Activated CD8-positive, alpha-beta memory T cell treated with anti-CD3 and anti-CD28 coated beads, Interleukin-2, amount 50 U/mL, for 4 hours (primary cell): ENCODE measurements at regions not wholly inside any gene's neighbourhood (a gene's known extent, or its start where the extent isn't known, plus 50 kb on each side); places are given as distances from the start of the nearest gene placed in this dataset.
A peak's percentile ranks its signal among the peaks of the same experiment; 100 is the strongest.
"Not testable (repeated sequence)": the region's sequence is repeated elsewhere in the genome, so short reads cannot be mapped to it uniquely, and the experiment has no call there.

Experiments
- DNase-seq: peaks from one replicate; pipeline ENCODE4 v3.0.0-alpha.2; 2020

DNA sequence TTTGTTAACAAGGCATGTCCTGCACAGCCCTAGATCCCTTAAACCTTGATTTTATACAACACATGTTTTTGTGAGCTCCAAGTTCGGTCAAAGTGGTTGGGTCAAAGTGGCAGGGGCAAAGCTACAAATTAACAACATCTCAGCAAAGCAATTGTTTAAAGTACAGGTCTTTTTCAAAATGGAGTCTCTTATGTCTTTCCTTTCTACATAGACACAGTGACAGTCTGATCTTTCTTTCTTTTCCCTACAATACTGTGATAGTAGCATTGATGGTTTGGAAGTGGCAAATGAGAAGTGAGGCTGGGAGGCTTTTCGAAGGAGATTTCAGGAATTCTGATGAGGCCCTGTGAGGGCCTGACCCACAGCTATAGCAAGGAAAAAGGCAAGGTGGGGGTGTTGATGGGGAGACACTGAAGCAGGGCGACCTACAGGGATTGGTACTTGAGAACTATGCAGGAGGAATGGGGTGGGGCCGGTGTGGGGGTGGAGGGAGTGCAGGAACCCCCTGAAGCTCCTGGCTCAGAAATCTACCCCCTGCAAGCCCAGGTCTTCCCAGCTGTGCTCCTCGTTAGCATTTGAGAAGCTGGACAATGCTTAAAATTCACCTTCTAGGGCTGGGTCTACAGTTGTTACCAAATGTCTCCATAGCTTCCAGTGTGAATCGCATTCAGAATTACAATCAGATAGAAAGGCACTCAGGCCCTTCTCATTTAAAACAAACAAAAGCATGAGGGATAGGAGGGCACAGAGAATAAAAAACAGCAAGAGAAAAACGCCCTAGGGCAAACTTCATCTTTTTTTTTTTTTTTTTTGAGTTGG, 102.6 kb upstream of the PPM1J start:
- no peak for DNase-seq

DNA sequence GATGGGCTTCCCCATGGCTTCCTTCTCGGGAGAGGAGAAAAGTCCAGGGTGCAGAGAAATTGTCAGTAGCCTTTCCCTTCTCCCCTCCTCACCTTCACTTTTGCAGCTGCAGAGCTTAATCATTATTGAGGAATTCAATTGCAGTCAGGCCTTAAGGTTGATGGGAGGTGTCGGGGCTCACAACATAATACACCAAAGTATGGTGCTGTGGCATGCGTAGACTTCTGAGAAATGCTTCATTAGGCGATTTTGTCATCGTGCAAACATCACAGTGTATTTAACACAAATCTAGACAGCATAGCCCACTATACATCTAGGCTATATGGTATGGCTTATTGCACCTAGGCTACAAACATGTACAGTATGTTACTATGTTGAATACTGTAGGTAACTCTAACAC, 100.2 kb upstream of the PPM1J start:
- no peak for DNase-seq

DNA sequence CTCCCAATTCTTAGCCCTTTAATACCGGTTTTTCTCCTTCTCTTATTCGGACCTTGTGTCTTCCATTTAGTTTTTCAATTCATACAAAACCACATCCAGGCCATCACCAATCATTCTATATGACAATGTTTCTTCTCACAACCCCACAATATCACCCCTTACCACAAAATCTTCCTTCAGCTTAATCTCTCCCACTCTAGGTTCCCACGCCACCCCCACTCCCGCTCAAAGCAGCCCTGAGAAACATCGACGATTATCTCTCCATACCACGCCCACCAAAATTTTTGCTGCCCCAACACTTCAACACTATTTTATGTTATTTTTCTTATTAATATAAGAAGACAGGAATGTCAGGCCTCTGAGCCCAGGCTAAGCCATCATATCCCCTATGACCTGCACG, 99.5 kb upstream of the PPM1J start:
- DNase-seq, result not testable (repeated sequence)

DNA sequence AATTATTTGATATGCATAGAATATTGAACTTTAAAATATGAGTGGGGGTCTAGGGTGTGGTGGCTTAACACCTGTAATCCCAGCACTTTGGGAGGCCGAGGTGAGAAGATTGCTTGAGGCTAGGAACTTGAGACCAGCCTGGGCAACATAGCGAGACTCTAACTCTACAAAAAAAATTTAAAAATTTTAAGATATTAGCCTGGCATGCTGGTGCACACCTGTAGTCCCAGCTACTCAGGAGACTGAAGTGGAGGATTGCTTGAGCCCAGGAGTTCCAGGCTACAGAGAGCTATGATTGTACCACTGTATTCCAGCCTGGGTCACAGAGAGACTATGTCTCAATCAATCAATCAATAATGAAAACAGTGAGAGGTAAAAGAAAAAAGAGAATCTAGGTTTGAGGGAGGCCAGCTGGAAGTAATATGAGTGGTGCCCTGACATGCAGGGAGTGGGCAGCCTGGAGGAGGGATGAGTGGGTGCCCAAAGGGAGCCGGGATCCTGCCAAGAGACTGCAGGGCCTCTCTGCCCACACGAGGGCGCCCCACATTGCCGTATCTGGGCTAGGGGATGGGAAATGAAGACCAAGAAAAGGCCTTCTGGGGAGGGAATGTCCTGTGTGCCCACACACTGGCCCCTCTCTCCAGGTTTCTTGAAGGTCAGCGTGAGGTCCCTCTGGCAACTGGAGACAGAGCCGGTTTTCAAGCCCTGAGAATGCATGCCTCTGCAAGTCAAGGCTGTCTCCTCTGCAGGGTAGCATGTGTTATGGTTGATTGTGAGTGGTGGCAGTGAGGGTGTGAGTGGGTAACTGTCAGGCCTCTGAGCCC, 93.9 kb upstream of the PPM1J start:
- DNase-seq, result peak; percentile 56

DNA sequence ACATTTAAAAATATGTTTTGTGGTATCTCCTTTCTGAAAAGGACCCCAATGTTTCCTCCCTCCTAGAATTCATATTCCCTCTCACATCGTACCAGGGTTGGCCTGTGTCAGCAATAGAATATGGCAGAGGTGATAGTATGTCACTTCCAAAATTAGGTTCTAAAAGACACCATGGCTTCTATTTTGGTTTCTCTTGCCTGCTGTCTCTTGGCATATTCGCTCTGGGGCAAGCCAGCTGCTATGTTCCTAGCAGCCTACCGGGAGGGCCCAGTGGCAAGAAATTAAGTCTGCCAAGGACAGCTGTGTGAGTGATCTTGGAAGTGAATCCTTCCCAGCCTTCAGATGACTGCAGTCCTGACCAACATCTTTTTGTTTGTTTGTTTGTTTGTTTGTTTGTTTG, 92.9 kb upstream of the PPM1J start:
- no peak for DNase-seq

DNA sequence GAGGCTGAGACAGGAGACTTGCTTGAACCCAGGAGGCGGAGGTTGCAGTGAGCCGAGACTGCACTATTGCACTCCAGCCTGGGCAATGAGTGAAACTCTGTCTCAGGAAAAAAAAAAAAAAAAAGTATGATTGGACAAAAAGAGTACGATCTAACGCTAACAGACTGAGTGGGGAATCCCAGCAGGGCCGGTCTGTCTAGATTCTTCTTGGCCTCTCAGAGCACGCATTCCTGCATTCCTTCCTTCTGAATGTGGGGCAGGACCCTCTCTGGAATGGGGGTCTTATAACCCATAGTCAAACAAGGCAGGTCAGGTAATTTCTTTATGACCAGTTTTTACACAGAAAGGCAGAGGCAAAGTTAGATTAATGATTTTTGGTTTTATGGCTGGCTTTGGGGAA, 92.0 kb upstream of the PPM1J start:
- DNase-seq, result no peak

DNA sequence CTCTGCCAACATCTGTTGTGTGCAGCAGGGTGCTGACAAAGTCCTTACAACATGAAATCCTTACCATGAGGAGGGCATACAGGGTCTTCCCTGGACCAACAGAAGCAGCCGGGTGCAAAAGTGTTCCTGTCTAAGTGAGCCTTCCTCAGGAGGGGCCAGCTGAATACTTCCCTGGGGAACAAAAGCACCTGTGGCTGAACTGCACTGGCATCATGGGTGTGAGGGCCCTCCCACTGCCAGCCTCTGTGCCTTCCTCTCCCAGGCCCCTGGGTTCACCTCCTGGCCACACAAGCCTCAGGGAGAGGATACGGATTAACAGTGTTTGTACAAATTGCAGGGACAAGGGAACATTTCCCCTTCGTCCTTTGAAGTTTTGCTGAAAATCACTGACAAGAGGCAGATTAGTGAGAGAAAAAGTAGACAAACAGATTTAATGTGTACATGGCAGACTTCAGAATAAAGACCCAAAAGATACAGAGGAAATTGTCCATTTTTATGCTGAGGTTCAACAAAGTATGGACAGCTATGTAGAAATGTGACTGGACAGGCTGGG, 91.0 kb upstream of the PPM1J start:
- DNase-seq, result no peak

DNA sequence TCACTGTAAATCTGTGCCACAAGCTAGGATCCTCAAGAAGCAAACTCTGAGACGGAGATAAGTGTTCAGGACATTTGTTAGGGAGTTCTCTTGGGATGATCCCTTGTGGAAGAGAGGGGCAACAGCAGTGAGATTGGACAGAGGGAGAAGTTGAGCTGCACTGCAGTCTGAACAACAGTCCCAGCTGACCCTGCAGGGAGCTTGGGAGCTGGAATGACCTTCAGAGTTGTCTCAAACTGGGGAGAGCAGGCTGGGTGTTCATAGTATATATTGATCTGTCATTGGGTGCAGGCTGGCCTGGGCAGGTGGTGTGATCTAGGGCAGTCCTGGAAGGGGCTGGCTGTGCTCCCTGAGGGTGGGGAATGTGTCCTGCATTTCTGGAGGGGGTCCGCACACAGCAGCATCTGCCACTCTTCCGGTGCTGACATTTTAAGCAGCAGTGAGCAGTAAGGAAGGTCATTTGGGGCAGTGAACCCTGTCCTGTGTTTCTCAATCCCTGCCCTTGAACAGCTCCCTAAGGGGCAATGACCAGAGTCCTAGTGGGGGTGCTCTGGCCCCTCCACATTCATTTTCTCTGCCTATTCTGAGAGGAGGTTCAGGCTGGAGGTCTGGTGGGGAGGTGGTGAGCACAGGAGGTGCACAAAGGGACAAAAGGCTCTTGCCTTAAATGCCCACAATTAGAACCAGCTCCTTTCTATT, 90.2 kb upstream of the PPM1J start:
- DNase-seq, result no peak

DNA sequence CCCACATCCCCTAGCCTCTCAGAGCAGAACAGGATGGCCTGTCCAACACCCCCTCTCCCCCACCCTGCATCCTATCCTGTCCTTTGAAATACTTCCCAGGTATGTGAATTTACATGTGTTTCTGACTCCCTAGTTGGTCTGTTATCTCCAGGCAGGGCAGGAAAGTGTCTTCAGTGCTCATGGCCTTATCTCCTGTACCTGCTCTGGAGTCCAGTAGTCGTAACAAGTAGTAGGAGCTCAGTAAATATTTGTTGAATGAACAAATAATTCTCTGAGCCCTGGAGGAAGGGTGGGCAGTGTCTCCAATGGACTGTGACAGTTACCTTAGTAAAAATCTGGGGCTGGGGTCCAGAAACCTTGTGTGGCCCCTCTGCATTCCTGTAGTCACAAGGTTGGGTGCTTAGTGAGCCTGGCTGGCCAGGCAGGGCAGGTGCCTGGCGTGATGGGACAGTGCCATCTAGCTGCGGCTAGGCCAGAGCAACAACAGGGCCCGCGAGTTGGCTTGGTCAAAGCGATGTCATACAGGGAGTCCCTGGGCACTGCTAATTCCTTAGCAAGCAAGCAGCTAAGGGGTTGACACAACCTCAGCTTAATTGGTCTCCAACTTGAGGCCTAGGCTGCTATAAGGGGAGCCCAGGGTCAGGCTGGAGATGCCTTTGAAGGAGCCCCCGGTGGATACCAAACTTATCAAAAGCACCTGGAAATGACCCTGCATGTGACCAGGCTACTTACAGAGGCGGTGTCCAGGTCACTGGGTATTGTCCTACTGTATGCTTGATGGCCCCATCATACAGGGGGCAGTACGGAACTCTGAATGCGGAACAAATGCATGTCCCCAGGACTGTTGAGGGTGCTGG, 89.0 kb upstream of the PPM1J start:
- DNase-seq, result peak; percentile 31

DNA sequence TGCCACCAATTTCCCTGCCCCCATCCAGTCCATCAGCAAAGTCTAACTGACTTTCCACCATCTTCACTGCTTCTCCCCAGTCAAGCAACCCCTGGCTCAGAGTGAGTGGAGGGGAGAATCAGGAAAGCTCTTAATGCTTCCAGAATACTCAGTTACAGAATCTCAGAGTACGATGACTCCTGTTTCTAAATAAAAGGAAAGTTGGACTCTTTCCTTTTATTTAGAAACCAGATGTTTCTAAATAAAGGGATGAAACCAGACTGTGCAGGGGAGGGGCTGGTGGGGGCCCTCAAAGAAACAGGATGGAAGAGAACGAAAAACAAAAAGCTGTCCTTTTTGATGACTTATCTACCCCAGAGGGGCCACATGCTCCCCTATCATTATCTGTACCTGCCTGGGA, 85.2 kb upstream of the PPM1J start:
- no peak for DNase-seq

DNA sequence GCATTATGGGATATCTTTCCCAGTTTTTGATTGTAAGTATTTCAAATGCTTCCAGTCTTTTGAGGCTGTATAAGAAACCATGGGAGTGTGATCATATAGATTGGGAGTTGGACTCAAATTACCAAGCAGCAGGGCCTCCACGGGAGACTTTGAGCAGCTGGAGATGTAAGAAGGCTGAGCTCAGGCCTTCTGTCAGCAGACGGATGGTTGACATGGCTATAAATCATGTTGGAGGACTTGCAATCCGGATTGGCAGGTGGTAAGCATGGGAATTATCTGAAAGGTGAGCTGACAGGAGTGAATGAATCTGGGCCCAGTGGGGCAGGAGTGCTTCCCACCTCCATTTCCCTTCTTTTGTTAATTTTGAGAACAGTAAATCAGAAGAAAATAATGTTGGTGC, 83.2 kb upstream of the PPM1J start:
- no peak for DNase-seq

DNA sequence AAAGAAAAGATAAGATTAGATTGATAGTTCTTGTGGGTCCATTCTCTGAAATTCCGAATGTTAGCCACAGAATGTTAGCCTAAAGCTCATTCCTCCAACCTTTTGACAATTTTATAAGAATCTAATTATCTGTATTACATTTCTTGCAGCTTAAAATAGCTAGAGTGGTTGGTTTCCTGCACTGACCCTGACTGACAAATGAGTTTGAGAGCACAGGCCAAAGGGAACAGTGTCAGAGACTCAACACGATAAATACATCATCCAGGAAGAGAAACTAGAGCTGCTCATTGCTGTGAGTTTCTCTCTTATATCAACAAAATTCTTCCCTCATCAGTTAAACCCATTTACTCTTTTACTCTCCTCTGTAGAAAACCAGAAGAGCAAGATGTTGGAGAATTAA, 82.1 kb upstream of the PPM1J start:
- DNase-seq, result no peak

DNA sequence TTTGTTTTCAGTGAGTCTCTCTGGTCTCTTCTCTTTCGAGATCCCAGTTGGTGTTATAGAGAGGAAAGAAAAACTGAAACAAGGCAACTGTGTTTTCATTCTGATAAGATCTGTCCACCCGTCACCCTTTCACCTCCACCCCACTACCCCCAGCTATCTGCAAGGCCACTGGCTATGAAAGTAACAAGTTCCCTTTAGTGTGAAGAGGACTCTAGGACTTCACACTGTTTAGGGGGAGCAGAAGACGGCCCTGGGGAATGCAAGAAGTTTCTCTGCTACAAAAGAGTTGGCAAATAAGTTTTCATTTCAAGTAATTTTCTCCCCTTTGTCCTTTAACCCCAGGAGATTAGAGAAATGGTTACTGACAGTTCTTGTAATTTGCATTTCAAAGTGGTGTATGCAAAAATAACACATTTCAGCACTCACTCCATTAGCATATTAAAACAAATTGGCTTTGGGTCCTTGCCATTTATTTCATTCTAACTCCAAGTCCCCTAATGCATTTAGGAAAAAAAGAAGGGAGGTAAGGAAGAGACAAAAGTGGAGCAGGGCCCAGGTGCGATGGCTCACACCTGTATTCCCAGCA, 79.6 kb upstream of the PPM1J start:
- DNase-seq, result no peak

DNA sequence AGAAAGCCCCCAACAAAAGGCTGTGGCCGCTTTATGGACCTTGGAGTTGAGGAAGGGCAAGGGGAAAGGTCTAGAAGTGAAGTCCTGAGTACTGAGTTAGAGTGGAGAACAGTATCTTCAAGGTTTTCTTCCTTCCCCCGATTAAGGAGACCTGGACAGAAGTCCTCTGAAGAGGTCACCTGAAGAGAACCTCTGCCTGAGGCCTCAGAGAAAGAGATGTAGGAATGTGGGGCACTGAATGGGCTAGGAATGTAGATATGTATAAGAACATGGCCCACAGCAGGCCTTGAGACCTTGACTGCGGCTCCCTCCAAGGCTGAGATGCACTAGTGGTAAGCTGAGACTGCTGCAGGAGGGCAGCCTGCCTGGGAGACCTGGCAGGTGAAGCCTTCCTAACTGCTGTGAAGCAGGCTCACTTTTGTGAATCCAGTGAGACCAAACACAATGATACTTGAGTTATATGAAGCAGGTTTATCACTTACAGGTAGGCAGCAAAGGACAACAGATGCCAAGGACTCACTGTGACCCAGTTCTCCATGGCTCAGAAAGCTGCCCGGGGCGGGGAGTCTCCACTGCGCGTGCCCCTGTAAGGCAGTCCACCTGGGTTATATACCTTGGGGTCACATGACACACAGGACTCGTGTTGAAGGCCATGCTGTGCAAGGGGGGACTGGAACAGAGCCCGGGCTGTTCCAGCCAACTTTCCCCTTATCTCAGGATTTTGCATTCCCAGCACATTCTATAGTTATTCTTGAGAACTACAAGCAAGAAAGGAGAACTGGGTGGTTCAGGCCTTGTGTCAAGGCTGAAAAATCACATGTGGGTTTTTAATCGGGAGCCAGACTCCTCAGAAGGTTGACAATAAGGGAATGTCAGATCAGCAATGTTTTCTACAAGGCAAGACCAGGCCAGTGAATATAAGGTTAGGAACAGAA, 78.8 kb upstream of the PPM1J start:
- no peak for DNase-seq

DNA sequence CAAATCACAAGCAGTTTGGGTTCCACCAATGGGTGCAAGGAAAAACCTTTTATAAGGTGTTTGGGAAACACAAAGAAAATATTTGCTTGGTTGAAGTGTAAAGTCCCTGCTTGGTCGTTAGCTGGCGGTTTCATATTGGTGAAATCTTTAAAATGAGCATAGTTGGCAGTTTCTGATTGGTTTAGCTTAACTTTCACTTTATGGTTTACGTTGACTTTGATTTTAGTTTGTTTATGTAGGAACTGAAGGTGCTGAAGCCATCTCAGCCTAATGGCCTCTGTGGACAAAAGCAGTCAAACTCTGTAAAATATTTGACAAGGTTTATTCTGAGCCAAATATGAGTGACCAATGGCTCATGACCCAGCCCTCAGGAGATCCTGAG, 76.6 kb upstream of the PPM1J start:
- no peak for DNase-seq

DNA sequence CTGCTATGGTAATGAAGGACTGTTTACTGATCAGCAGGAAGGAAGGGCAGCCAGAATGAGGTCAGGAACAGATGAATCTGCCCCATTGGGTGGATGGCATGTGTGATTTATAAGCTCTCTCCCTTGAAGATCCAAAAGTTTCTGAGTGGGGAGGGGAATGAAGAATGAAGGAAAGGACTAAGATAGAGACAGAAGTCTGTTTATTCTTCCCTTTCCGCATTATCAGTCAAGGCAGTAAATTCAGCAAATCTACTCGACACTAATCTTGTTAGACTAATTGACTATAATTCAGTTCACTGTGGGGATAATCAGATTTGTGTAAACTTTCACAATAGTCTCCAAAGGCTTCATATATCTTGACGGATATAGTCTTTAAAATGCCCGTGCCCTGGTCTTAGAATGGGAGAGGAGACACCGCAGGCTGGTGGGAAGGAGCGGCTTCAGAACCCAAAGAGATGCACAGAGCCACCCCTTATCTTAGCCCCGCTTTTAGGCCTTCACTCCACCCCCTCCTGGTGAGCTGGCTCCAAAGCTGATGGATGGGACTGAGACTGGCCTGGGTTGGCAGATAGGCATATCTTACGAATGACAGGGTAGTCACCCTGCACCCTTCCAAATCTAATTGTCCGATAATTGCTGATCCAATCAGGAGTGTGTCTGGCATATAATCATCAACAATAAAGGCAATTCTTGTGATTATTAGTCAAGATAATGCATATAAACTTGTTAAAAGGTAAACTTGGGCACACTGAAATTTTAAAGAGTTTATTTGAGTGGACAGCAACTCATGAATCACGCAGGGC, 76.0 kb upstream of the PPM1J start:
- no peak for DNase-seq

DNA sequence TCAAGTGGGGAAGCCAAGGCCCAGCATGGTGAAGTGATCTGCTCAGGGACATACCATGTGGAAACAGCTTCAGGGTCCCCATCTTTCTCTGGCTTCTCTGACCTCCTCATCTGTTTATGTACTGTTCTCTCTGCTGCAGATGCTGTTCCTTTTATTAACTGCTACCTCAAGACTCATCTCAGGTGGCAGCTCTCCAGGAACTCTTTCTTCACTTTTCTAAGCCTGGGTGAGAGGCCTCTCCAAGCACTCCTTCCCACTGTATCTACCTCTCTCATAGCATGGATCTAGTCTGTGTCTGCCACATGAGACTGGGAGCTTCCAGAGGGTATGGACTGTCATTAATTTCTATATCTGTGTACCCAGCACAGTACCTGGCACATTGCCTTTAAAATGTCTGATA, 73.4 kb upstream of the PPM1J start:
- no peak for DNase-seq

DNA sequence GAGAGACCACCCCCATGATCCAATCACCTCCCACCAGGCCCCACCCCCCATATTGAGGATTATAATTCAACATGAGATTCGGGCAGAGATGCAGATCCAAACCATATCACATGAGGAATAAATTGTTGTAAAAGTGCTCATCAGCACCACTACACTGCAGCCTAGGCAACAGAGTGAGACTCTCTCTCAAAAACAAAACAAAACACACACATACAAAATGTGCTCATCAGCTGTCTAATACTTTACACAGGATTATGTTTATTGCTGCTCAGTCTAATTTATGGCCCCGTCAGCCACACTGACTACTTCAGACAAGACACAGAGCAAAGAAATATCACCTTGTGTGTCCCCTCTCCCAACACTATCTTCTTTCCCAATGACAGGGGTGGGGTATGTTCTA, 72.9 kb upstream of the PPM1J start:
- DNase-seq, result no peak

DNA sequence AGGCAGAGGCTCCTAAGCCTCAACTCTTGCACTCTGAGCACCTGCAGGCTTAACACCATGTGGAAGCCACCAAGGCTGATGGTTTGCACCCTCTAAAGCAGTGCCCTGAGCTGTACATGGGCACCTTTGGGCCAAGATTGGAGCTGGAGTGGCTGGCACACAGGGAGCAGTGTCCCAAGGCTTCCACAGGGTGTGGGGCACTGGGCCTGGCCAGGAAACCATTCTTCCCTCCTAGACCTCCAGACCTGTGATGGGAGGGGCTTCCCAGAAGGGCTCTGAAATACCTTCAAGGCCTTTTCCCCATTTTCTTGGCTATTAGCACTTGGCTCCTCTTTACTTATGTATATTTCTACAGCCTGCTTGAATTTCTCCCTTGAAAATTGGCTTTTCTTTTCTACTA, 67.9 kb upstream of the PPM1J start:
- DNase-seq, result no peak
